ENCODE measurements at regions not wholly inside any gene's neighbourhood (a gene's known extent, or its start where the extent isn't known, plus 50 kb on each side); places are given as distances from the start of the nearest gene placed in this dataset.

DNA sequence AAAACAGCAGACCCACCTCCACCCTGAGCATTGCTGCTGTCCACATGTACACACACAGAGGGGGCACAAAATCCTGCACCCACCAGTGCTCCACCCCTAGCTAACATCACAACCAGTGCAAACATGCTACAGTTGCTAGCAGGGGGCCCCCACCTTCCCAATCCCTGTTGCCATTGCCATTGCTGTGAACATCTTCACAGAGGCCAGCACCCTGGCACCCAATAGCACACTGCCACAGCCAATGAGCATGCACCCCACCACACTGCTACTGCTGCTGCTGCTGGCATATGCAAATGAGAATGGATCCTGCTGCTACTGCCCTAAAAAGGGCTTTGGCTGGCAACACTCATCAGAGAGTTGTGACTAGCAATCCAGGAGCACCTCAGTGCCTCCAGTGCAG is 1061.9 kb downstream of the ARAP2 start:
- H3K4me1 ChIP-seq (ENCODE audit: control insufficient read depth in 2 of 2, insufficient read depth in 2 of 2, low read length in 1 of 2): no peaks in the 10 kb centered on the region
- H3K36me3 ChIP-seq (ENCODE audit: control insufficient read depth in 2 of 2, insufficient read depth in 2 of 2, low read length in 1 of 2): no peaks in the 10 kb centered on the region
- no peaks in the 10 kb centered on the region for H3K27me3 ChIP-seq (ENCODE audit: control insufficient read depth in 1 of 2, insufficient read depth in 2 of 2, low read length in 2 of 2)

GRCh38 chr4:35189988-35190613 is 1054.2 kb downstream of the ARAP2 start:
- Histone ChIP-seq H3K27ac (ENCODE audit: low read depth in 2 of 2, low read length in 1 of 2) (no peak overlapping the region), H3K4me1 (ENCODE audit: control insufficient read depth in 2 of 2, insufficient read depth in 2 of 2, low read length in 1 of 2) (no peaks in the 10 kb centered on the region), H3K9me3 (ENCODE audit: control insufficient read depth in 2 of 2, insufficient read depth in 1 of 2, low read depth in 1 of 2, low read length in 1 of 2) (no peaks in the 10 kb centered on the region), H3K27me3 (ENCODE audit: control insufficient read depth in 1 of 2, insufficient read depth in 2 of 2, low read length in 2 of 2) (no peaks in the 10 kb centered on the region), H3K36me3 (ENCODE audit: control insufficient read depth in 2 of 2, insufficient read depth in 2 of 2, low read length in 1 of 2) (no peaks in the 10 kb centered on the region), H3K4me3 (ENCODE audit: low read depth in 1 of 2, low read length in 2 of 2) (no peak overlapping the region)
- 31 to 42% methylated on average over 3 of the region's 3 CpGs for WGBS, 2 donors

More for the DNA sequence above, 1061.9 kb downstream of the ARAP2 start:
- Histone ChIP-seq H3K9me3 (ENCODE audit: control insufficient read depth in 2 of 2, insufficient read depth in 1 of 2, low read depth in 1 of 2, low read length in 1 of 2) (peaks cover 5 to 13% of the 10 kb centered on the region in 2 donors), H3K4me3 (ENCODE audit: low read depth in 1 of 2, low read length in 2 of 2) (no peak overlapping the region), H3K27ac (ENCODE audit: low read depth in 2 of 2, low read length in 1 of 2) (no peak overlapping the region)

DNA sequence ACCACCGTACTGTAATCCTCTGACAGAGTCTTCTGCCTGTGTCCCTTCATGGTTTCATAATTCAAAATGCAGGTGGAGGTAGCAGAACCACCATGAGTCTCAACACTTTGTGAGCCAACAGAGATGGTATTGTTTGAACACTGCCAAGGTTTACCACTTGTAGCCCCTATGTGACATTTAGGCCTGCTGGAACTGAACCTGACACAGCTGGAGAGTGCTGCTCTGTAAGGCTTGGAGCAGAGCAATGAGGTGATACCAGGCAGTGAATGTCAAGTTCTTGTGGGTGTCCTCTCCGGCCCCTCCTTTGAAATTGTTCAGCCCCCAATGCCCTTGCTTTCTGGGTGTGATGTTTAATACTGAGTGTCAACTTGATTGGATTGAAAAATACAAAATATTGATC is 1042.9 kb downstream of the ARAP2 start:
- Histone ChIP-seq H3K9me3 (ENCODE audit: control insufficient read depth in 2 of 2, insufficient read depth in 1 of 2, low read depth in 1 of 2, low read length in 1 of 2) (peaks cover 2 to 3% of the 10 kb centered on the region in 2 donors), H3K27me3 (ENCODE audit: control insufficient read depth in 1 of 2, insufficient read depth in 2 of 2, low read length in 2 of 2) (no peaks in the 10 kb centered on the region), H3K4me1 (ENCODE audit: control insufficient read depth in 2 of 2, insufficient read depth in 2 of 2, low read length in 1 of 2) (no peaks in the 10 kb centered on the region), H3K36me3 (ENCODE audit: control insufficient read depth in 2 of 2, insufficient read depth in 2 of 2, low read length in 1 of 2) (no peaks in the 10 kb centered on the region), H3K27ac (ENCODE audit: low read depth in 2 of 2, low read length in 1 of 2) (no peak overlapping the region), H3K4me3 (ENCODE audit: low read depth in 1 of 2, low read length in 2 of 2) (no peak overlapping the region)
- 77 to 87% methylated on average over 2 of the region's 2 CpGs for WGBS, 2 donors

GRCh38 chr4:35216636-35217035 is 1027.7 kb downstream of the ARAP2 start:
- H3K36me3 ChIP-seq (ENCODE audit: control insufficient read depth in 2 of 2, insufficient read depth in 2 of 2, low read length in 1 of 2): no peaks in the 10 kb centered on the region
- 76 to 77% methylated on average over 4 of the region's 4 CpGs for WGBS, 2 donors
- H3K27me3 ChIP-seq (ENCODE audit: control insufficient read depth in 1 of 2, insufficient read depth in 2 of 2, low read length in 2 of 2): no peaks in the 10 kb centered on the region
- H3K9me3 ChIP-seq (ENCODE audit: control insufficient read depth in 2 of 2, insufficient read depth in 1 of 2, low read depth in 1 of 2, low read length in 1 of 2): no peaks in the 10 kb centered on the region
- H3K4me3 ChIP-seq (ENCODE audit: low read depth in 1 of 2, low read length in 2 of 2): no peak overlapping the region
- no peaks in the 10 kb centered on the region for H3K4me1 ChIP-seq (ENCODE audit: control insufficient read depth in 2 of 2, insufficient read depth in 2 of 2, low read length in 1 of 2)
- H3K27ac ChIP-seq (ENCODE audit: low read depth in 2 of 2, low read length in 1 of 2): no peak overlapping the region

DNA sequence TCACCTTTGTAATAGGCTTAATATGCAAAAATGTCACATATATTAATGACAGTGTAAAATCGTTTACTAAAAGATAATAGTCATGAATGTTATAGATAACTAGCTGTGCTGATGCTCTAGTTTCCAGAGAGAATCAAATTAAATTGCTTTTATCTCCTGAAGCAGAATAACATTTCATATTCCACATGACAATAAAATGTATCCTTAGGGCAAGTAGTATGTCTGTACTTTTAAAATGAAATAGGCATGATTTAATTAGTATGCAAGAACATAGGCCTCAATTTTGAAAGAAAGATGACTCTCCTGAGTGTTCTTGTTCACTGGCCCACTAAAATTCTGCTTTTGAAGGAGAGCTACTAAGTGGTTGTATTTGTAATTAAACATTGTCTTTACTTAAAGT is 1027.0 kb downstream of the ARAP2 start:
- H3K9me3 ChIP-seq (ENCODE audit: control insufficient read depth in 2 of 2, insufficient read depth in 1 of 2, low read depth in 1 of 2, low read length in 1 of 2): no peaks in the 10 kb centered on the region
- no peak overlapping the region for H3K27ac ChIP-seq (ENCODE audit: low read depth in 2 of 2, low read length in 1 of 2)
- no peaks in the 10 kb centered on the region for H3K36me3 ChIP-seq (ENCODE audit: control insufficient read depth in 2 of 2, insufficient read depth in 2 of 2, low read length in 1 of 2)
- no peaks in the 10 kb centered on the region for H3K27me3 ChIP-seq (ENCODE audit: control insufficient read depth in 1 of 2, insufficient read depth in 2 of 2, low read length in 2 of 2)
- WGBS, 2 donors: 58 to 61% methylated on average over 1 of the region's 1 CpG
- H3K4me1 ChIP-seq (ENCODE audit: control insufficient read depth in 2 of 2, insufficient read depth in 2 of 2, low read length in 1 of 2): no peaks in the 10 kb centered on the region
- no peak overlapping the region for H3K4me3 ChIP-seq (ENCODE audit: low read depth in 1 of 2, low read length in 2 of 2)

- 76 to 77% methylated on average over 1 of the region's 1 CpG for WGBS, 2 donors
- Histone ChIP-seq H3K4me1 (ENCODE audit: control insufficient read depth in 2 of 2, insufficient read depth in 2 of 2, low read length in 1 of 2) (no peaks in the 10 kb centered on the region), H3K27me3 (ENCODE audit: control insufficient read depth in 1 of 2, insufficient read depth in 2 of 2, low read length in 2 of 2) (no peaks in the 10 kb centered on the region), H3K4me3 (ENCODE audit: low read depth in 1 of 2, low read length in 2 of 2) (no peak overlapping the region), H3K9me3 (ENCODE audit: control insufficient read depth in 2 of 2, insufficient read depth in 1 of 2, low read depth in 1 of 2, low read length in 1 of 2) (no peaks in the 10 kb centered on the region), H3K36me3 (ENCODE audit: control insufficient read depth in 2 of 2, insufficient read depth in 2 of 2, low read length in 1 of 2) (no peaks in the 10 kb centered on the region), H3K27ac (ENCODE audit: low read depth in 2 of 2, low read length in 1 of 2) (no peak overlapping the region)
Observed at GRCh38 chr4:35228313-35228712, 1016.0 kb downstream of the ARAP2 start.

DNA sequence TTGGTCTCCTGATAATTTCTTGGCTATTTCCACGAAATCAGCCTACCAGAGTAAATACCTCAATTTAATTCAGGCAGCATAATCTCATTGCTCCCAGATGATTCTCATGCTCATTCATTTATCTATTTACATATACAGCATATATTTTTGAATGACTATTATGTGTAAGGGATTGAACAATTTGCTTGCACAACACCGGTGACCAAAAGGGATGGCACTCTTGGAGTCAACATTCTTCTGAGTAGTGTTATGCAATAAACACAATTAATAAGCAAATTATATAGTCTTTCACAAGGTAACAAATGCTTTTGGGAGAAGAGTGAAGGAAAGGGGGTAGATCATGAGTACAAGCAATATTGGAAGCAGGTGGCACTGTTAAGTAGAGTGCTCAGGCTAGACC is 1015.3 kb downstream of the ARAP2 start:
- Histone ChIP-seq H3K27ac (ENCODE audit: low read depth in 2 of 2, low read length in 1 of 2) (no peak overlapping the region), H3K4me3 (ENCODE audit: low read depth in 1 of 2, low read length in 2 of 2) (no peak overlapping the region), H3K4me1 (ENCODE audit: control insufficient read depth in 2 of 2, insufficient read depth in 2 of 2, low read length in 1 of 2) (no peaks in the 10 kb centered on the region), H3K36me3 (ENCODE audit: control insufficient read depth in 2 of 2, insufficient read depth in 2 of 2, low read length in 1 of 2) (no peaks in the 10 kb centered on the region), H3K27me3 (ENCODE audit: control insufficient read depth in 1 of 2, insufficient read depth in 2 of 2, low read length in 2 of 2) (no peaks in the 10 kb centered on the region), H3K9me3 (ENCODE audit: control insufficient read depth in 2 of 2, insufficient read depth in 1 of 2, low read depth in 1 of 2, low read length in 1 of 2) (no peaks in the 10 kb centered on the region)
- WGBS, 2 donors: 64 to 66% methylated on average over 2 of the region's 2 CpGs

- H3K4me1 ChIP-seq (ENCODE audit: control insufficient read depth in 2 of 2, insufficient read depth in 2 of 2, low read length in 1 of 2): no peaks in the 10 kb centered on the region
- H3K9me3 ChIP-seq (ENCODE audit: control insufficient read depth in 2 of 2, insufficient read depth in 1 of 2, low read depth in 1 of 2, low read length in 1 of 2): peaks cover 0 to 2% of the 10 kb centered on the region in 2 donors
- no peak overlapping the region for H3K27ac ChIP-seq (ENCODE audit: low read depth in 2 of 2, low read length in 1 of 2)
- 61 to 65% methylated on average over 4 of the region's 4 CpGs for WGBS, 2 donors
- H3K27me3 ChIP-seq (ENCODE audit: control insufficient read depth in 1 of 2, insufficient read depth in 2 of 2, low read length in 2 of 2): no peaks in the 10 kb centered on the region
- H3K36me3 ChIP-seq (ENCODE audit: control insufficient read depth in 2 of 2, insufficient read depth in 2 of 2, low read length in 1 of 2): no peaks in the 10 kb centered on the region
- no peak overlapping the region for H3K4me3 ChIP-seq (ENCODE audit: low read depth in 1 of 2, low read length in 2 of 2)
Observed at GRCh38 chr4:35237924-35238323, 1006.4 kb downstream of the ARAP2 start.

DNA sequence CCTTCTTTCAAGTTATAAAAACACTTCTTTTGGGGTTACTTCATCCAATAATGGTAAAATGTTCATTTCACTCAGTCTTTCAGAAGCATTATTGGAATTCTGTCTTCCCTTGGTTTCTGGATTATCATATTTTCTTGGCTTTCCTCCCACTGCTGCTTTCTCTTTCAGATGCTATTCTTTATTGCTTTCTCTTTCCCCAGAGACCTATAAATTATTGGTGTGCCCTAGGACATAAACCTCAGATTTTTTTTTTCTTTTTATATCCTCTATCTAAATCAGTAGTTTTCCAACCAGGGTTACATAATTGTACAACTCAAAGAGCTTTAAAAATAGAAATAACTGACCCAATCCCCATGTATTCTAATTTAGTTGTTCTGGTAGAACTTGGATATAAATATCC is 1005.5 kb downstream of the ARAP2 start:
- Histone ChIP-seq H3K4me3 (ENCODE audit: low read depth in 1 of 2, low read length in 2 of 2) (no peak overlapping the region), H3K36me3 (ENCODE audit: control insufficient read depth in 2 of 2, insufficient read depth in 2 of 2, low read length in 1 of 2) (no peaks in the 10 kb centered on the region), H3K27ac (ENCODE audit: low read depth in 2 of 2, low read length in 1 of 2) (no peak overlapping the region), H3K9me3 (ENCODE audit: control insufficient read depth in 2 of 2, insufficient read depth in 1 of 2, low read depth in 1 of 2, low read length in 1 of 2) (peaks cover 0 to 2% of the 10 kb centered on the region in 2 donors), H3K27me3 (ENCODE audit: control insufficient read depth in 1 of 2, insufficient read depth in 2 of 2, low read length in 2 of 2) (no peaks in the 10 kb centered on the region), H3K4me1 (ENCODE audit: control insufficient read depth in 2 of 2, insufficient read depth in 2 of 2, low read length in 1 of 2) (no peaks in the 10 kb centered on the region)

- Histone ChIP-seq H3K36me3 (ENCODE audit: control insufficient read depth in 2 of 2, insufficient read depth in 2 of 2, low read length in 1 of 2) (no peaks in the 10 kb centered on the region), H3K4me1 (ENCODE audit: control insufficient read depth in 2 of 2, insufficient read depth in 2 of 2, low read length in 1 of 2) (no peaks in the 10 kb centered on the region), H3K9me3 (ENCODE audit: control insufficient read depth in 2 of 2, insufficient read depth in 1 of 2, low read depth in 1 of 2, low read length in 1 of 2) (no peaks in the 10 kb centered on the region), H3K27me3 (ENCODE audit: control insufficient read depth in 1 of 2, insufficient read depth in 2 of 2, low read length in 2 of 2) (no peaks in the 10 kb centered on the region), H3K4me3 (ENCODE audit: low read depth in 1 of 2, low read length in 2 of 2) (no peak overlapping the region), H3K27ac (ENCODE audit: low read depth in 2 of 2, low read length in 1 of 2) (no peak overlapping the region)
- WGBS, 2 donors: 96 to 98% methylated on average over 1 of the region's 1 CpG
Observed at GRCh38 chr4:35246493-35246892, 997.8 kb downstream of the ARAP2 start.

Data from esophagus (tissue), 2 donors.